Lung microvascular endothelial cell (primary cell): ENCODE measurements at regions not wholly inside any gene's neighbourhood (a gene's known extent, or its start where the extent isn't known, plus 50 kb on each side); places are given as distances from the start of the nearest gene placed in this dataset.
"Not testable (repeated sequence)": the region's sequence is repeated elsewhere in the genome, so short reads cannot be mapped to it uniquely, and the experiment has no call there.

Experiments used
- DNase-seq, 2 donors: peaks; one replicate each; pipeline versions ENCODE4 v3.0.0 to v3.0.0-alpha.2; 2010; ENCODE audit warnings: low read depth in 2 of 2

DNA sequence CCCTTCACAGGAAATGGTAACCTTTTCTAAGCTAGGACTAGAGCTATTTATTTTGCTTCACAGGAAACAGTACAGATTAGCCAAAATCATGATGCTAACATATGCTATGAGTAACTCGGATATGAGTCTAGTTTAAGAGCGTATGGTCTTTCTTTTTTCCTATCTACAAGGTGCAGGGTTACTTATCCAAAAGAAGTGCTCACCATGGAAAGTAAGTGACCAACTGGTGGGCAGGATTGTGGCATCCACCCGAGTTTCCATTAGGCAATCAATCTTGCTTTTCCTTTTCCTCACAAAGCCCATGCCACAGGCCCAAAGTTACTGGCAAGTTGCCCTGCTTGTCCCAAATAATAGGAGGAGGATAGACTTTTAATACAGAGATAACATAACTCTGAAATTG is 765.1 kb upstream of the POM121L12 start:
- DNase-seq = peak in 1 of 2 donors; percentile 83

DNA sequence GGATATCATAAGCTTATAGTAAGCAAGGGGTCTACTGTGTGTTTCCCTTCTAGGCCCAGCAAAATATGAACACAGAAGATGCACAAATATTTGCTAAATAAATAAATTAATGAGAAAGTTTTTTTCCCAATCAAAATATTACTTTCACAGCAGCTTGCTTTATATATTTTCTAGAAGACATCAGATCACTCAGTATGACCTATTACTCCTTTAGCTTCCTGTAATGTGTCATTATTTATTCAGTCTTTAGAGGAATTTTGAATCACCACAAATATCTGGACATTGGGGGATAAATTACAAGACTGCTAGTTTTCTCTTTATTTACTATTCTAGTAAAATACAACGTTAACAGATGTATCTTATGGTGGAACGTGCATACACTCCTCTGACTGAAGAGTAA is 765.8 kb upstream of the POM121L12 start:
- peak in 1 of 2 donors; percentile 14 for DNase-seq

DNA sequence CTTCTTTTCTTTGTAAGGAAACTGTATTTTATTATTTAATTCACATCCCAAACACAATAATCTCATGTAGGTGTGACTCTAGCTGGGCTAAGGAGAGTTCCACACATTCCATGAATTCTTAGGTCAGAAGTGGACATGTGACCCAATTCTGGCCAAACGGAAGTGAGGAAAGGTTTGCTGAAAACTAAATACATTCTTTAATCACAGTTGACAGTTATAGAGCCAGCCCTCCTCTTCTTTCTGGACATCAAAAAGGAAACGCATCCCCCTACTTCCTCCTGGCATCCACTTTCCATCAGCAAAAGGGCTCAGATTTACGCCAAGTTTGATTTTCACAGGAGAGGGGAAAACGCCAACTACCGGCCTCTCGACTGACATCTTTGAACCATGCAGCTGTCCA is 774.4 kb upstream of the POM121L12 start:
- peak in 1 of 2 donors; percentile 58 for DNase-seq

DNA sequence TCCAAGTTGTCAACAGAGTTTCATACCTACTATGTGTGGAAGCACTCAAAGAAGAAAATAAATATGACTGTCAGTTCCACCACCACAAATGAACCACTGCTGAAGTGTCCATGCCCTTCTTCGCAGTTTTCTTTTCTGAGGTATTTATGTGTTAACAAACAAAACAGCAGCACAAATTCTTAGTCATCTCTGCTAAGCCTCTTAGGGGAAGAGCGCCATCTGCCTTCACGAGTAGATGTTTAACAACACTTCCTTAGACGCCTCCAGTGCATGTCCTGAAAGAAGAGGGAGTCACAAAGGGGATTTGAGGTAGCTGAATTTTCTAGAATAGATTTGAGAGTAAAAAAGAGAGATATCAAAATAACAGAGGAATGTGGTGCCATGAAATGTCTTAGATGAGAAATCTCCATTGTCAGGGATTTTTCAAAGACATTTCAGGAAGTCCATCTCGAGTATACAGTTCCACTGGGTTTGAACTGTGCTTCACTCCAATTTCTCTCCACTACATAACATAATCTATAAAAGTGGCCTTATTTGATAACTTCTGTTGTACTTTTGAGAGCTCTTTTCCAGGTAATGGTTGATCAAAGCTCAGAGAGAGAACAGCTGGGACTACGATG is 775.3 kb upstream of the POM121L12 start:
- DNase-seq = no peak

DNA sequence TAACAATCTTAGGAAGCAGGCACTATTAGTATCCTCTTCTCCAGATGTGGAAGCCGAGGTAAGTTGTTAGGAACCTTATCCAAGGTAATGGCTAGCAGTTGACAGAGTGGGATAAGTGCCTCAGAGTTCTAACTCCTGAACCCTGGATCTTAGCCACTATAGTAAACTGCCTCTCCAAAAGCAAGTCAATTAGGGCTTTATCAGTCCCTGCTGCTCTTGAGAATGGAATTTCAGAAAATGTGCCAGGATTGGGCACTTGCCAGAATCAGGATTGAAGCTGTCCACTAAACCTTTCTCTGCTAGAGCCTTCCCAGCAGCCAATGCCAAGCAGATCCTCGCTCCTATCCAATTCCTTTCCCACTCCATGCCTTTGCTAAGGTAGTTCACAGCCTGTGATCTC is 777.5 kb upstream of the POM121L12 start:
- peak in 1 of 2 donors; percentile 51 for DNase-seq

DNA sequence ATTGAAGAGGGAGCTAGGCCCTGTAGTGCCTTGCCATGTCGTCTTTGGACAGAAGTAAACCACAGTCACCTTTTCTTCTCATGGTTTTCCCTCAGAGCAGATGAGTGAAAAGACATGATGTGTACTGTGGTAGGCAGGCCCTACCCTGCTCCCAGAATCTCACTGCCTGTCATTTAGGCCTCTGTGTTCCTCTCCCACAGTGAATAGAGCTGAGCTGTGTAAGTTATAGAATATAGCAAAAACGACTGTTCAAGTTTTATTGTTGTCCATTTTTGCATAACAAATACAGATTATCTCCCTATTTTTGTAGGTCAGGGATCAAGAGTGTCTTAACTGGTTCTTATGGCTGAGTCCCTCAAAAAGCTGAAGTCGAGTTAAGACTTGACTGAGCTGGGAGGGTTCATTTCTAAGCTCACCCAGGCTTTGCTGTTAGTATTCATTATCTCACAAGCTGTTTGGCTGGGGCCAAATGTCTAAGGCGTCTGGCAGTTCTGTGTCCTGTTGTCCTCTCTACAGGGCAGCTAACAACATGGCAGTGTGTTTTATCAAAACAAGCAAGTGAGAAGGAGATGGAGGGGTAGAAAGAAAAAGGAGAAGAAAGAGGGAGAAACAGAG is 780.9 kb upstream of the POM121L12 start:
- DNase-seq = no peak

DNA sequence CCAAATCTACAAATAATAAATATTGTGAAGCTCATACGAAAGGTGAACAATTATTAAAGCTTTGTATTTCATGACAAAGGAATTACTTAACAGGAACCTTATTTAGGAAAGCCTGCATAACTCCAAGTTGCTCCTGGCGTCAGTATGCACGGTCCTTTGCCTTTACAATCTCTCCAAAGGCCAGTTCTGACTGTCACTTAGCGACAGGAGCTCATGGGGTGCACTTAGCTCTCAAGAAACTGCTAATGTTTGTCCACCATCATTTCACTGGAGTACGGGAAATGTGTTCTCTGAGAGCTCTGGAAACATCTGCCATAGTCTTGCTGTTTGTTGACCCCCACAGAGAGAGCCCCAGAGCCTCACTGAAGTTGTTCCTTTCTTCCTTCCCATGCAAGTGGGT is 781.5 kb upstream of the POM121L12 start:
- no peak for DNase-seq

DNA sequence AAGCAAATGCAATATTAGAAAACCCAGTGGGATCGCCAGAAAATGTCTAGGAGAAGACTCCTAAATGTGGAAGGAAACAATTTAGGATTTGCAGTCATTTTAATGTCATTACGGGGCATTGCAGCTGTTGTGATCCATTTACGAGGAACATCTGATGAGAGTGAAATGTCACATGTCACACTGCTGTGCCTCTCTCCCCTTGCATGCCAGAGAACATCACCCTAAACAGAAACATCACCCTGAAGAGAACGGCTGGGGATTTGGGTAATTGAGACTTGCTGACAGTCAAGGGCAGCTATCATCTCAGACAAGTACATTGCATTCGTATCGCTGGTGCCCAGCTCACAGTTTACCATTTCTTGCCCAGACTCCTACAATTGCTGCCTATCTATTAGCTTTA is 785.7 kb upstream of the POM121L12 start:
- DNase-seq = no peak

DNA sequence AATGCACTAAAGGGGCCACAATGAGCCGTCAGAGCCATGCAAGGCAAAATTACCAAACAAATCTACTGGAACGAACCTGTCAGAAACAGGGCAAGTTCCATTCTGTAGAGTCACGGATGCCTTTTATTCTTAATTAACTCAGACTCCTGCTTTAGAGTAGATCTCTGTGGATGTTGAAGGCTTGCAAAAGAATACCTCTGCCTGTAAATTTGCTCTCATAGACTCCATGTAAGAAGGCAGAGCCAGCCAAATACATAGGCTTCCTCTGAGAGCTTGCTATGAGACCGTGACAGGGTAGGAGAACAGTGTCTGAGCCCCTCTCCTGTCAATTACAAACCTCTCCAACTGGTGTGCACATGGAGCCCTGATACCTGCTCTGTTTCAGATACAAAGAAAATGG is 787.9 kb upstream of the POM121L12 start:
- DNase-seq = no peak

DNA sequence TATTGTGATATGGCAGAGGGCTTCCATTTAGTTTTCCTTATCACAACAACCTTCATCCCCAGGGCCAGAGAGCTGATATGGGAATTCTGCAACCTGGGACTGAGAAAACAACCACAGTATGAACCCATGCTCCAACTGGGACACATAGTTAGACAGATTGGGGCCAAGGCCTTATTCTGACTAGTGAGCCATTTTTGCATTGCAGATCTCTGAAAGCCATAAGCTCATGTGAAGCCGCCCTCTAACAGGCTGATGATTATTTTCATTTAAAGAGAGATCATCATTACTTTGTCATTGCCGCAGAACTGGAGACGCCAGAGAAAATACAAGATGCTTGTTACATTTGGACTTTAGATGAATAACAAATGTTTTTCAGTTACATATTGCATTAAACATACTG is 791.7 kb upstream of the POM121L12 start:
- DNase-seq = no peak

DNA sequence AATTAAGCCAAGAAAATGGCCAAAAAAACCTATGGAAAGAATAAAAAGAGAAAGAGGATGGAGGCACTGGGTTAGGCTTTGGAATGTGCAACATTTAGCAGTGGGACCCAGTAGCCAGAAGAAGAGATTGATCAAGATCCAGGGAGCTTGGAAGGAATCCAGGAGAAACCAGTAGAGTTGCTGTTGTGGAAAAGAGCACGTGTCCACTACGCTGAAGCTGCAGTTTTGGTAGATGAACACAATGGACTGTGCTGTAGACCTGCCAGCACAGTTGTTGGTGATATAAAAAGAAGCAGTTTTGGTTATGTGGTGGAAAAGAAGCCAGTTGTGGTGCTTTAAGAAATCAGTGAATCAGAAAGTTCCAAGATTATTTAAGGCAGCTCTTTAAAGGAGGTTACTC is 802.2 kb upstream of the POM121L12 start:
- no peak for DNase-seq

DNA sequence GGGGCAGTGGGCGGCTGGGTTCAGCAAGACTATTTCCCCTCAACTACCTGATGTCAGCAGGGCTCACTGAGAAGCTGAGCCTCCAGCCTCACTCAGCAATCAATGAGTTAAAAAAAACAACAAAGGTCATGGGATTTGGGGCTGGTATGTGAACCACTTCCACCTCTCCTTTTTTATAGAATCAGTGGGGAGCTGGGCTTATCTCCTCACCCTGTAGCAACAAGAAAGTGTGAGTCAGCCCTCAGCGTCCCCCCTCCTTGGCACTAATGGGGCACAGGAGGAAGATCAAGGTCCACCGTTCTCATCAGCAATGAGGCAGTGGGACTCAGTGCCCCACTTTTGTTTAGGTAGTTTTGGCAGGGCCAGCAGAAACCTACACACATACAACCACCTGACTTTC is 823.5 kb upstream of the POM121L12 start:
- no peak for DNase-seq

DNA sequence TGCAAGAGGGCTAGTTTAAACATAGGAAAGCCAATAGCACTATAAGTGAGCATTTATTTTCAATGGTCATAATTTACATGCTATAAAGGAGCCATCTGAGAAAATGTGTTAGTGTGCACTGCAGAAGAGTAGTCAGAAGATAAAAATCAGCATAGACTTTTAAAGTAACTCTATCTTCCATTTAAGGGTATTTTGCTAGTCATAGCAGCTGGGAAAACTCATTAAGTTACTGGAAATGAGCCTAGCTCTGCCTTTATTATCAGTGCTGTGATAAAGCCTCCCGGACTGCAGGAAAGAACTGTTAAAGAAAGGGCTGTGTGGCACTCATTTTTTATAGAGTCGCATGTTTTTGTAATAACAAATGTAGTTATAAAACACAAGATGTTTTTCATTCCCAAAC is 825.8 kb upstream of the POM121L12 start:
- DNase-seq = no peak

DNA sequence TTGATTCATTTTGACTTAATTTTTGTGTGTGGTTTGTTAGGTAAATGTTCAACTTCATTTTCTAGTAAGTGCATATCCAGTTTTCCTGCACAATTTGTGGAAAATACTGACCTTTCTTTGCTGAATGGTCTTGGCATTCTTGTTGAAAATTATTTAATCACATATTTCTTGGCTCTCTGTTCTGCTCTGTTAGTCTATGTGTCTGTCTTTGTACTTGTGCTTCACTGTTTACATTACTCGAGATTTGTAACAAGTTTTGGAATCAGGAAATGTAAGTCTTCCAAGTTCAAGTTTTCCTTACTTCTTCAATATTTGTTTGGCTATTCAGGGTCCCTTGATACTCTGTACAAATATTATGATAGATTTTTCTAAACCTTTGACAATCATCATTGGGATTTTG is 838.2 kb upstream of the POM121L12 start:
- no peak for DNase-seq

DNA sequence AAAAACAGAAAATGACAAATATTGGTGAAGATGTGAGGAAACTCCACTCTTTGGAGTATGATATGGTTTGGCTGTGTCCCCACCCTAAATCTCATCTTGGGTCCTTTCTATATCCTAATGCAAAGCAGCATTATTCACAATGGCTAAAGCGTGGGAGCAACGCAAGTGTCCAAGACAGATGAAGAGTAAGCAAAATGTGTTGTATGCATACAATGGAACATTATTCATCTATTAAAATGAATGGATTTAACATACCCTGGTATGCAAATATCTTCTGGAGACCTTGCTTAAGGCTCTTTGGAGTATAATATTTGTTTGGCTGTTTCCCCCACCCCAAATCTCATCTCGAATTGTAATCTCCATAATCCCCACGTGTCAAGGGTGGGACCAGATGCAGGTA is 839.8 kb upstream of the POM121L12 start:
- no peak for DNase-seq

DNA sequence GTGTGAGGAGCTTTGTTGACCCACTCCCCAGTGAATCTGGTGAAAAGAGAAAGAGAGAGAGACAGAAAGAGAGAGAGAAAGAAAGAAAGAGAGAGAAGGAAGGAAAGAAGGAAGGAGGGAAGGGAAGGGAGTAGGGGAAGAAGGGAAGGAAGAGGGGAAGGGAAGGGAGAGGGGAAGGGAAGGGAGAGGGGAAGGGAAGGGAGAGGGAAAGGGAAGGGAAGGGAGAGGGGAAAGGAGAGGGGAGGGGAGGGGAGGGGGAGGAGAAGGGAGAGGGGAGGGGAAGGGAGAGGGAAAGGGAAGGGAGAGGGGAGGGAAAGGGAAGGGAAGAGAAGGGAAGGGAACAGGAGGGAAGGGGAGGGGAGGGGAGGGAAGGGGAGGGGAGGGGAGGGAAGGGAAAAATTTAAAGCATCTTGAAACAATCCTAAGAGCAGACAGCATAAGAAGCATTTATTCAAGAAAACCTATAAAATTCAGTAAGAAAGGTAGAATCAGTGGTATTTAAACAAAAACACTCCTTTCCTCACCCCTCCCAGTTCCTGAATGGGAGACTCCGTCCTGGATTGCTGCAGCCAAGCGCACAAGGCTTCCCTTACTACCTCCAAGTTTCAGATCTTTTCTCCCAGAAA is 846.2 kb upstream of the POM121L12 start:
- DNase-seq = no peak

DNA sequence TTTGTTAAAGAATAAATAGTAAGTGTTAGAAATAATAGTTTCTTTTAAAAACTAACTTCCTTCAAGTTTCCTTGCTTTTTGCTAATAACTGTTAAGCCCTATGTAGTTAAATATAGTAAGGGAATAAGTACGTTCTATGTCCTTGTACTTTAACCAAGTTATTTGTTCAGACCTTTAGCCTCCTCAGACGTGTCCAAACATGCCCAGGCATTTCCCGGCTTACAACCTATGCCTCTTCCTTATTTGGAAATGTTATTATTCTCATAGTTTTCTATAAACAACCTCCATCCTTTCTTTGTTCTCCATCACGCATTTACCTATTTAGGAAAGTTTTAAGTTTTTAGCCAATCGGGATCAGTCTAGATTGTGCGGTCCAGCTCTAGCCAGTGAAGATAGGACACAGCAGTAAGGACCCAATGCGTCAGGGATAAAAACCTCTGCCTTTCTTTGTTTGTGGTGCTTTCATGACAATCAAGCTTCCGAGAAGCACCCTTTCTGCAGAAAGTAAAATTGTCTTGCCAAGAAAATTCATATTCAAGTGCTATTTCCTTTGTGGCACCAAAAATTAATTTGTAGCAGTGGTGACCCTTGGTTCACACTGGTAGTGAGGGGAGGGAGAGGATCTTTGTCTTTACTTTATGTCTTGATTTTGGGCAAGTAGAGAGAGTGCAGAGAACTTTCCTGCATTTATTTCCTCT is 851.3 kb upstream of the POM121L12 start:
- no peak for DNase-seq

DNA sequence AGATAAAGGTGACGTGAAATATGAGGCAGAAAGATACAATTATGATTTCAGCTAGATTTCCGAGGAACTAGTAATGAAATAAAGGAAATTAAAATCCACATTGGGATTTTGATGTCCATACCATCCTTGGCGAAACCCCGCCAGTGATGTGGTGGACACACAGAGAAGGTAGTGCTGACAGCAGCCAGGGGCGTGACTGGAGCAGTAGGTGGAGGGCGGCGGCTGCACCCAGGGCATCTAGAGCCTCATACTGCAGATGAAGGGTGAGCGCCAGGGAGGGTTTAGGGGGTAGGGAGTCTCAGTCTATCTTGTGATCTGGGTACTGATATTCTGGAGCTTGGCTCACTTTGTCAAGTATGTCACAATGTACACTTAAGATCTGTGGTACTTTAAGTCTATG is 855.5 kb upstream of the POM121L12 start:
- no peak for DNase-seq

DNA sequence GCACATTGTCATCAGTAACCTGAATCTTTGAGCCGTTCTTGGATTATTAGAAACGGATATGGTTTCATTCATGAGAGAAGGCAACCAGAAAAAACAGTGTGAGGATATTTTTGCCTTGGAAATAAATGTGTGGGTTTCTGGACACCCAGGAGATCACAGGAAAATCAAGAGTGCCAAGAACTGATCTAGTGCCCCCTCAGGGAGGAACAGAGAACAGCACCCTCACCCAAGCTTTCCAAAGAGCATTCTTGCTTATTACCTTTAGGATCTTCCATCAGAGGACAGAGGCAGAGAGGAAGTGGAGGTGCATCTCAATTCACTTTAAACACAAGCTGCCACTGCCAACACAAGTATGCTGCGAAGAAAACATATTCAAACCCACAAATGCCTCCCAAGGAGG is 851.5 kb upstream of the COBL start:
- DNase-seq = no peak

DNA sequence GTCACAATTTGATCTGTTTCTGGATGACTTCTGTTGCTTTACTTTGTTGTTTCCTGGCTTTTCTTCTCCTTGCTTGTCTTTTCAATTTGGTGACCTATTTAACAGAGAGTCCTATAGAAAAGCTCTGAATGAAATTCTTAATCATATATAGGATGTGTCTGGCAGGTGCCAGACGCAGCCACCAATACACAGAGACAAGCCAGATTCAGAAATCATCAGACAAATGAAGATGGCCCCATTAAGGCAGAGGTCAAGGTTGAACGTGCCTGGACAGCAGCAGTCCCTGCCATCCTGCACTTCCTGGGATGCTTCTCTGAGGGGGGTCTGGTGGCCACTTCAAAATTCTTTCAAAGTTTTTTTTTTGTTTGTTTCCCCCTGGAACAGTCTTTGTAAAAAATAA is 846.7 kb upstream of the COBL start:
- DNase-seq = no peak

DNA sequence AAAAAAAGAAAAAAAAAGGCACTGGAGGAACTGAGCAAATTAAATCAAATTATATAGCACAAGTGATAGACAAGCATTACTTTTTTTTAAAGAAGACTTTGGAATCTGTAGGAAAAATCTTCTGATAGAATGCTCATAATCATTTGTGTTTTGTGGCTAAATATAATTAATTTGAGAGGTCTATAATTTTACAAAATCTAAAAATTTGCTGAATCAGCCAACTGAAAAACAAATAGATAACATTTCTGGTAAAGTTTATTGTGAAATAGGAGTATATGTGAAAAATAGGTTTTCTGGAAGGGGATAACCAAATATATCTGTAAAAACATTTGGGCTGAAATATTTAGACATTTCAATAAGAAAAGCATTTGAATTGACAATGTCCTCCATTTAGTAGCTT is 844.9 kb upstream of the COBL start:
- DNase-seq = no peak

DNA sequence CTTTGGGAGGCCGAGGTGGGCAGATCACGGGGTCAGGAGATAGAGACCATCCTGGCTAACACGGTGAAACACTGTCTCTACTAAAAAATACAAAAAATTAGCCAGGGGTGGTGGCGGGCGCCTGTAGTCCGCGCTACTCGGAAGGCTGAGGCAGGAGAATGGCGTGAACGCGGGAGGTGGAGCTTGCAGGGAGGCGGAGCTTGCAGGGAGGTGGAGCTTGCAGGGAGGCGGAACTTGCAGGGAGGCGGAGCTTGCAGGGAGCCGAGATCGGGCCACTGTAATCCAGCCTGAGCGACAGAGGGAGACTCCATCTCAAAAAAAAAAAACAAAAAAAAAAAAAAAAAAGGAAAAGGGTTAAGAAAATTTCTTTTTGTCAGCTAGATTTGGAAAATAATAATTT is 842.8 kb upstream of the COBL start:
- not testable (repeated sequence) for DNase-seq

DNA sequence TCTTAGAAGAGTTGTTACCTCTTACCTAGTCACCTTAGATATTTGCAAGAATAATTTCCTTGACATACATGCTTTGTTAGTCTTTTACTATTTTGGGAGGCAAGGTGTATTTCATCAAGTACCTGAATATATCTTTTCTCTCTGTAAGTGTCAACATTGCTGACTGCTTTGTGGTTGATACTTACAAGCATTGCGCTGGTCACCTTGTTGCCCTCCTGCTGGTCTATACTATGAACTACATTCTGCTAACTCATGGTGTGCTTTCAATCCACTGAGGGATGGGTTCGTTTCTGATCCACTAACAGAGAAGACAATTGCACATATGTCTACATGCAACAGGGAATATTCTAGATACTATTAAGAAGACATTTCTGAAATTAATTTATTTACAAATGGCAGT is 837.8 kb upstream of the COBL start:
- no peak for DNase-seq
